Activated CD4-positive, alpha-beta T cell treated with anti-CD3 and anti-CD28 coated beads, Interleukin-2, amount 10 ng/mL, durations not matched to agents 24 days and 14 days (primary cell): ENCODE measurements at regions not wholly inside any gene's neighbourhood (a gene's known extent, or its start where the extent isn't known, plus 50 kb on each side); places are given as distances from the start of the nearest gene placed in this dataset.

ENCODE experiments used
- DNase-seq: peaks from one replicate; pipeline ENCODE4 v3.0.0; 2022
- H3K27ac Mint-ChIP-seq: one replicate; pipeline ENCODE4 v1.8.0; 2022; ENCODE audit warnings: mild to moderate bottlenecking, mixed read lengths
- H3K27me3 Mint-ChIP-seq: one replicate; pipeline ENCODE4 v1.8.0; 2022; ENCODE audit warnings: mixed read lengths
- H3K36me3 Mint-ChIP-seq: one replicate; pipeline ENCODE4 v1.8.0; 2022; ENCODE audit warnings: low read depth, mild to moderate bottlenecking, mixed read lengths
- H3K4me1 Mint-ChIP-seq: one replicate; pipeline ENCODE4 v1.8.0; 2021; ENCODE audit warnings: mixed read lengths
- H3K4me3 Mint-ChIP-seq: one replicate; pipeline ENCODE4 v1.8.0; 2022; ENCODE audit warnings: mild to moderate bottlenecking, moderate library complexity, mixed read lengths
- H3K9me3 Mint-ChIP-seq: one replicate; pipeline ENCODE4 v1.8.0; 2021; ENCODE audit warnings: mixed read lengths
- intact Hi-C: fragments of 100-400 bp; cut with micrococcal nuclease; formaldehyde crosslinking; loops from one replicate; pipeline ENCODE4 v1.15.1; 2023

- Mint-ChIP-seq H3K4me1 (no peaks in the 10 kb centered on the region), H3K4me3 (no peak overlapping the region), H3K27me3 (peaks cover 12% of the 10 kb centered on the region), H3K9me3 (no peaks in the 10 kb centered on the region), H3K27ac (no peak overlapping the region), H3K36me3 (no peaks in the 10 kb centered on the region)
- intact Hi-C loops, result no loop called here
- no peak for DNase-seq
Observed at GRCh38 chr4:10348241-10348640, 109.0 kb downstream of the ZNF518B start.

- intact Hi-C loops, result no loop called here
- no peaks in the 10 kb centered on the region for H3K4me1 Mint-ChIP-seq
- DNase-seq, result no peak
- no peaks in the 10 kb centered on the region for H3K9me3 Mint-ChIP-seq
- no peak overlapping the region for H3K4me3 Mint-ChIP-seq
- H3K36me3 Mint-ChIP-seq, result no peaks in the 10 kb centered on the region
- H3K27me3 Mint-ChIP-seq, result peaks cover 9% of the 10 kb centered on the region
- no peak overlapping the region for H3K27ac Mint-ChIP-seq
Observed at GRCh38 chr4:10347815-10348214, 109.4 kb downstream of the ZNF518B start.

DNA sequence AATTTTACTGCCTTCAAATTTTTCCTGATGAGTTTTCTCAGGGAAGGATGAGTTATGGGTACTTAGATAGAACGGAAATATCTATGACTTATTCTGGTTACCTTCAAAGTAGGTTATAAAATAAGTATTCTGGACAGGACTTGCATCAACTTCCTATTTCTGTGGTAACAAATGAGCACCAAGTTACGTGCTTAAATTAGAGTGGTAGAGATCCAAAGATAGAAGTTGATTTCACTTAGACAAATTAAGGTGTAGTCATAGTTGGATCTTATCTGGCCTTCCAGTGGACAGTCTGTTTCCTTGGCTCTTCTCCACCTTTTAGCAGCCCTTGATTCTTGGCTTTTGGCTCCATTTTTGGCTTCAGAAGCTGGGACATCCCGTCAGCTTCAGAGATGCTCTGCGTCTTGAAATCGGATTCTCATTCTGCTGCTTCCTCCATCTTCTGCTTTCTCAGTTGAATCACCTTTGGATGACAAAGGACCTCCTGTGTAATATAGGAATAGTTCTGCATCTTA is 109.9 kb downstream of the ZNF518B start:
- Mint-ChIP-seq H3K27me3 (peaks cover 7% of the 10 kb centered on the region), H3K4me3 (no peak overlapping the region), H3K36me3 (no peaks in the 10 kb centered on the region), H3K27ac (no peak overlapping the region), H3K9me3 (no peaks in the 10 kb centered on the region), H3K4me1 (no peaks in the 10 kb centered on the region)
- DNase-seq, result no peak
- intact Hi-C loops, result no loop called here

DNA sequence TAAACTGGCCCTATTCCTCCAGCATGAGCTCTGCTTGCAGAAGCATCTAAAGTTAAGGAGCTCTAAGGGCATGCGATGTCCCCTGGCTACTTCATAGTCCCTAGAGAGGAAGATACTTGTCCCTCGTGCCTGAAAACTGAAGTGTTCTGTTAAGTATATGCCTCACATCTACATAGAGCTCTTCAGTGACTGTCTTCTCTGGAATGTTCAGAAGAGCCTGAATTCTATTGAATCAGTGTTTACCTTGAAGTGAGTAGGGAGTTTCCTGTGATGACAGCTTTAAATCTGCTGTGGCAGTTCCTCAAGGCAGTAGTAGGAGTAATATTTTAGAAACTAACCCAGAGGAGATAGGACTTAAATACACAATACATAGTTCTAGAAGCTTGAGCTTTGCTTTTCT is 111.2 kb downstream of the ZNF518B start:
- intact Hi-C loops, result no loop called here

DNA sequence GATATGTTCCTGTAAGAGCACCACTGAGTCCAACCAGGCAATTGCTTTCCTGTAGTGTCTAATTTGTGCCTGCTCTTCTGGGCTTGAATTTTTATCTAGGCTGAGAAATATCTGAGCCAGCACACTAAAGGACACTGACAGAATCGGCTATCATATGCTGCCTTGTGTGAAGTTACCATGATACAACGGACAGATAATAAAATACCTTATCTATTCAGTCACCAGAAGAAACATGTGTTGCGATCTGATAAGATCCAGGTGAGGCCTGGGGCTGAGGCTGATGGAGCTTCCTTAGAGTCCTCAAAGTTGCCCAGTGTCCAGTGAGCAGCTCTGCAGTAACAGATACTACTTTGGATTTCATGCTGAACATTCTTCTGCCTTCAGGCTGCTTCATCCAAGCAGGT is 111.8 kb downstream of the ZNF518B start:
- DNase-seq, result no peak
- no peaks in the 10 kb centered on the region for H3K9me3 Mint-ChIP-seq
- intact Hi-C loops, result no loop called here
- no peak overlapping the region for H3K4me3 Mint-ChIP-seq
- no peaks in the 10 kb centered on the region for H3K36me3 Mint-ChIP-seq
- no peaks in the 10 kb centered on the region for H3K4me1 Mint-ChIP-seq
- H3K27ac Mint-ChIP-seq, result no peak overlapping the region
- H3K27me3 Mint-ChIP-seq, result peaks cover 7% of the 10 kb centered on the region

More for the DNA sequence above, 111.2 kb downstream of the ZNF518B start:
- Mint-ChIP-seq H3K27me3 (peaks cover 7% of the 10 kb centered on the region), H3K36me3 (no peaks in the 10 kb centered on the region), H3K27ac (no peak overlapping the region), H3K4me1 (no peaks in the 10 kb centered on the region), H3K4me3 (no peak overlapping the region), H3K9me3 (no peaks in the 10 kb centered on the region)
- no peak for DNase-seq

GRCh38 chr4:10344824-10345223 is 112.4 kb downstream of the ZNF518B start:
- no peaks in the 10 kb centered on the region for H3K4me1 Mint-ChIP-seq
- H3K4me3 Mint-ChIP-seq, result no peak overlapping the region
- no peak overlapping the region for H3K27ac Mint-ChIP-seq
- no peaks in the 10 kb centered on the region for H3K36me3 Mint-ChIP-seq
- H3K27me3 Mint-ChIP-seq, result peaks cover 7% of the 10 kb centered on the region
- H3K9me3 Mint-ChIP-seq, result no peaks in the 10 kb centered on the region
- DNase-seq, result no peak
- intact Hi-C loops, result no loop called here

DNA sequence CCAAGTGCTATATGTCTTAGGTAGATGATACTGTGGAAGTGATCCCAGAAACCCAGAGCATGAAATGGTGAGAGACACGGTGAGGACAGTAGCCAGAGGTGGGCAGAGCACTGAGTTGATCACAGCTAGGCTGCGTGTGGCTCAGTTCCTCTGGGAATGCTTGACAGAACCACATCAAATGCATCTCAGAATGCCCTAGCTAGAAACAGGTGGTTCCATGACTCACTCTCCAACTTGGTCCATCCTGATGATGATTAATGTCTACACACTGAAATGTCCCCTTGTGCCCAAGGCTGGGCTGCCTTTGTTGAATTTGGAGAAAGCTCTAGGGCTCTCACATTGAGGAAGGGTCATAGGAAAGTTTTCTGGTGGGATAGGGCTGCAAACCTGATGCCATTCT is 113.6 kb downstream of the ZNF518B start:
- Mint-ChIP-seq H3K36me3 (no peaks in the 10 kb centered on the region), H3K4me3 (no peak overlapping the region), H3K4me1 (no peaks in the 10 kb centered on the region), H3K27ac (no peak overlapping the region), H3K27me3 (peaks cover 4% of the 10 kb centered on the region), H3K9me3 (no peaks in the 10 kb centered on the region)
- no peak for DNase-seq
- intact Hi-C loops, result no loop called here

- H3K4me3 Mint-ChIP-seq, result no peak overlapping the region
- intact Hi-C loops, result no loop called here
- no peaks in the 10 kb centered on the region for H3K4me1 Mint-ChIP-seq
- no peak overlapping the region for H3K27ac Mint-ChIP-seq
- peaks cover 4% of the 10 kb centered on the region for H3K27me3 Mint-ChIP-seq
- no peaks in the 10 kb centered on the region for H3K36me3 Mint-ChIP-seq
- no peaks in the 10 kb centered on the region for H3K9me3 Mint-ChIP-seq
- DNase-seq, result no peak
Observed at GRCh38 chr4:10342866-10343265, 114.4 kb downstream of the ZNF518B start.

GRCh38 chr4:10336471-10336870 is 120.8 kb downstream of the ZNF518B start:
- H3K4me1 Mint-ChIP-seq, result no peaks in the 10 kb centered on the region
- H3K4me3 Mint-ChIP-seq, result no peak overlapping the region
- H3K27ac Mint-ChIP-seq, result no peak overlapping the region
- no peaks in the 10 kb centered on the region for H3K9me3 Mint-ChIP-seq
- intact Hi-C loops, result no loop called here
- no peaks in the 10 kb centered on the region for H3K36me3 Mint-ChIP-seq
- peaks cover 2% of the 10 kb centered on the region for H3K27me3 Mint-ChIP-seq
- no peak for DNase-seq

- Mint-ChIP-seq H3K27me3 (peaks cover 2% of the 10 kb centered on the region), H3K4me1 (no peaks in the 10 kb centered on the region), H3K9me3 (no peaks in the 10 kb centered on the region), H3K36me3 (no peaks in the 10 kb centered on the region), H3K27ac (no peak overlapping the region), H3K4me3 (no peak overlapping the region)
- intact Hi-C loops, result no loop called here
- no peak for DNase-seq
Observed at GRCh38 chr4:10335050-10335449, 122.2 kb downstream of the ZNF518B start.

GRCh38 chr4:10334506-10335028 is 122.7 kb downstream of the ZNF518B start:
- Mint-ChIP-seq H3K36me3 (no peaks in the 10 kb centered on the region), H3K4me3 (no peak overlapping the region), H3K27me3 (peaks cover 2% of the 10 kb centered on the region), H3K27ac (no peak overlapping the region), H3K9me3 (no peaks in the 10 kb centered on the region), H3K4me1 (no peaks in the 10 kb centered on the region)
- intact Hi-C loops, result no loop called here
- DNase-seq, result no peak

DNA sequence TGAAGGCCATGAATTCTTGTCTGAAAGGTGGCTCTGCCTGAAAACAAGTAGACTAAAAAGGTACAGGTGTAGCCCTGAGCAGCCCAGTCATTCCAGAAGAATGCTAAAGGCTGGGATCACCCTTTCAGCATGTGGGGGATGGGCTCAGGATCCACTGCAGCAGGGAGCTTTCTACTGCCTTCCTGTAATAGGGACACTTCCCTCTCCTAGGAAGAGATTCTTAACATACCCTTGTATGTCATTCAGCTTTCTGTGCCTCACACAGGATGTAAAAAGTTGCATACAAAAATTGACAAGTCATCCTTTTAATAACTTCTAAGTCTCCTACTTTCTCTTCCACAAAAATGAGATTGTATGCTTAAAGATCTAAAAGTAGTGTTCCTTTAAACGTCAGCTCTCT is 123.3 kb downstream of the ZNF518B start:
- no peak overlapping the region for H3K4me3 Mint-ChIP-seq
- no peaks in the 10 kb centered on the region for H3K9me3 Mint-ChIP-seq
- no peaks in the 10 kb centered on the region for H3K4me1 Mint-ChIP-seq
- DNase-seq, result no peak
- H3K36me3 Mint-ChIP-seq, result no peaks in the 10 kb centered on the region
- H3K27me3 Mint-ChIP-seq, result peaks cover 2% of the 10 kb centered on the region
- no peak overlapping the region for H3K27ac Mint-ChIP-seq
- intact Hi-C loops, result no loop called here

GRCh38 chr4:10326075-10326474 is 131.2 kb downstream of the ZNF518B start:
- H3K27me3 Mint-ChIP-seq, result no peaks in the 10 kb centered on the region
- intact Hi-C loops, result no loop called here
- no peak overlapping the region for H3K27ac Mint-ChIP-seq
- no peak for DNase-seq
- H3K9me3 Mint-ChIP-seq, result no peaks in the 10 kb centered on the region
- no peaks in the 10 kb centered on the region for H3K4me1 Mint-ChIP-seq
- no peaks in the 10 kb centered on the region for H3K36me3 Mint-ChIP-seq
- no peak overlapping the region for H3K4me3 Mint-ChIP-seq

GRCh38 chr4:10321931-10322330 is 135.3 kb downstream of the ZNF518B start:
- no peak for DNase-seq
- Mint-ChIP-seq H3K27ac (no peak overlapping the region), H3K36me3 (no peaks in the 10 kb centered on the region), H3K9me3 (no peaks in the 10 kb centered on the region), H3K27me3 (no peaks in the 10 kb centered on the region), H3K4me1 (no peaks in the 10 kb centered on the region), H3K4me3 (no peak overlapping the region)
- intact Hi-C loops, result no loop called here

GRCh38 chr4:10320130-10320529 is 137.1 kb downstream of the ZNF518B start:
- intact Hi-C loops, result no loop called here
- no peak for DNase-seq
- no peaks in the 10 kb centered on the region for H3K4me1 Mint-ChIP-seq
- no peaks in the 10 kb centered on the region for H3K9me3 Mint-ChIP-seq
- no peak overlapping the region for H3K4me3 Mint-ChIP-seq
- H3K27me3 Mint-ChIP-seq, result no peaks in the 10 kb centered on the region
- no peak overlapping the region for H3K27ac Mint-ChIP-seq
- no peaks in the 10 kb centered on the region for H3K36me3 Mint-ChIP-seq
